Smooth muscle cell (in vitro differentiated cells): ENCODE measurements at regions not wholly inside any gene's neighbourhood (a gene's known extent, or its start where the extent isn't known, plus 50 kb on each side); places are given as distances from the start of the nearest gene placed in this dataset.
A peak's percentile ranks its signal among the peaks of the same experiment; 100 is the strongest.

Experiments
- DNase-seq: peaks from one replicate; lab custom pipeline; 2025; ENCODE audit not compliant: unreplicated experiment; lab: John Stamatoyannopoulos, UW
- H2AFZ ChIP-seq: fragments of 200-600 bp; sonication (generic); 2 replicates; pipeline ENCODE4 v1.6.0; 2016; ENCODE audit warnings: antibody characterized with exemption, low read depth, mild to moderate bottlenecking
- H3F3A ChIP-seq: fragments of 200-600 bp; sonication (generic); 2 replicates; pipeline ENCODE4 v1.6.0; 2017; ENCODE audit warnings: antibody characterized with exemption, low read depth
- H3K27ac ChIP-seq: fragments of 200-600 bp; sonication (generic); 2 replicates; pipeline ENCODE4 v1.5.1; 2016; ENCODE audit warnings: low read depth, mild to moderate bottlenecking
- H3K27me3 ChIP-seq: fragments of 200-600 bp; sonication (generic); 2 replicates; pipeline ENCODE4 v1.6.1; 2016; ENCODE audit warnings: low read depth, mild to moderate bottlenecking
- H3K36me3 ChIP-seq: fragments of 200-600 bp; sonication (generic); 2 replicates; pipeline ENCODE4 v1.5.1; 2016; ENCODE audit warnings: low read depth
- H3K4me1 ChIP-seq: fragments of 200-600 bp; sonication (generic); 2 replicates; pipeline ENCODE4 v1.5.1; 2016; ENCODE audit warnings: low read depth
- H3K4me2 ChIP-seq: fragments of 200-600 bp; sonication (generic); 2 replicates; pipeline ENCODE4 v1.6.0; 2016; ENCODE audit warnings: mild to moderate bottlenecking
- H3K4me3 ChIP-seq: fragments of 200-600 bp; sonication (generic); 2 replicates; pipeline ENCODE4 v1.5.1; 2016; ENCODE audit warnings: mild to moderate bottlenecking
- H3K79me2 ChIP-seq: fragments of 200-600 bp; sonication (generic); 2 replicates; pipeline ENCODE4 v1.6.0; 2016; ENCODE audit warnings: low read depth, mild to moderate bottlenecking
- H3K9ac ChIP-seq: fragments of 200-600 bp; sonication (generic); 2 replicates; pipeline ENCODE4 v1.6.0; 2016; ENCODE audit warnings: low read depth
- H3K9me3 ChIP-seq: fragments of 200-600 bp; sonication (generic); replicated peaks from 2 replicates; pipeline ENCODE4 v1.5.1; 2016; ENCODE audit warnings: low read depth
- H4K20me1 ChIP-seq: fragments of 200-600 bp; sonication (generic); 2 replicates; pipeline ENCODE4 v1.6.0; 2016; ENCODE audit warnings: low read depth
- WGBS: methylation state at CpG from one replicate; pipeline ENCODE4 v1.1.7; 2016; ENCODE audit warnings: low lambda C conversion rate; 5-methylcytosine and 5-hydroxymethylcytosine counted together
- TF ChIP-seq, protein P1 (sequence below): fragments of 200-600 bp; sonication (generic); IDR thresholded peaks from 2 replicates; pipeline ENCODE4 v1.5.1; 2017; ENCODE audit warnings: borderline replicate concordance, mild to moderate bottlenecking, antibody characterized with exemption; ENCODE audit not compliant: insufficient read depth, poor library complexity, severe bottlenecking

DNA sequence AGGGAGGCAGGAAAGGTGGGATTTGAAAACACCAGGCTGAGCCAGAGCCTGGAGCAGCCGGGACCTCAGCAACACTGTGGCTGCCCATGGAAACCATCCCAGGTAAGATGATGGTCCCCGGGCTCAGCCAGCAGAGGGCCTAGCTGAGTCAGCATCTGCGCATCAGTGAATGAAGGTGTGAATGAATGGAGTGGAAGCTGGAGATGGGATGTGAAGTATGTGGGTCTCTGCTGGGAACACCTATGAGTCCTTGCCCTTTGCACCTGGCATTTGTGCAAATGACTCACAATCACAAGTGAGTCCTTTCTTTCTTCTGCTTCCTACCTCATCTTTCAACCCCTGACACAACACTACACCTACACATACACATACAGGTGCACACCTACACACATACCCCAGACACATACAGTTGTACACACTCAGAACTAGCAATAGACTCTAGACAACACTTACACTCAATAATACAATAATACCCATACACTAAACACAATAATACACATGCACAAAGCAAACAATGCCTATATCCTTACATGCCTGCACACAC lies 62.8 kb upstream of the PRDM11 start:
- 30% methylated on average over 3 of the region's 3 CpGs for WGBS
- H3K79me2 ChIP-seq = no peaks in the 10 kb centered on the region
- TF ChIP-seq, protein P1, sequence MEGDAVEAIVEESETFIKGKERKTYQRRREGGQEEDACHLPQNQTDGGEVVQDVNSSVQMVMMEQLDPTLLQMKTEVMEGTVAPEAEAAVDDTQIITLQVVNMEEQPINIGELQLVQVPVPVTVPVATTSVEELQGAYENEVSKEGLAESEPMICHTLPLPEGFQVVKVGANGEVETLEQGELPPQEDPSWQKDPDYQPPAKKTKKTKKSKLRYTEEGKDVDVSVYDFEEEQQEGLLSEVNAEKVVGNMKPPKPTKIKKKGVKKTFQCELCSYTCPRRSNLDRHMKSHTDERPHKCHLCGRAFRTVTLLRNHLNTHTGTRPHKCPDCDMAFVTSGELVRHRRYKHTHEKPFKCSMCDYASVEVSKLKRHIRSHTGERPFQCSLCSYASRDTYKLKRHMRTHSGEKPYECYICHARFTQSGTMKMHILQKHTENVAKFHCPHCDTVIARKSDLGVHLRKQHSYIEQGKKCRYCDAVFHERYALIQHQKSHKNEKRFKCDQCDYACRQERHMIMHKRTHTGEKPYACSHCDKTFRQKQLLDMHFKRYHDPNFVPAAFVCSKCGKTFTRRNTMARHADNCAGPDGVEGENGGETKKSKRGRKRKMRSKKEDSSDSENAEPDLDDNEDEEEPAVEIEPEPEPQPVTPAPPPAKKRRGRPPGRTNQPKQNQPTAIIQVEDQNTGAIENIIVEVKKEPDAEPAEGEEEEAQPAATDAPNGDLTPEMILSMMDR = peak; percentile 12
- H3K4me3 ChIP-seq = no peak overlapping the region
- no peak overlapping the region for H3K9ac ChIP-seq
- H3K9me3 ChIP-seq = no peaks in the 10 kb centered on the region
- DNase-seq = no peak
- no peak overlapping the region for H3K27ac ChIP-seq
- H4K20me1 ChIP-seq = no peaks in the 10 kb centered on the region
- no peak overlapping the region for H2AFZ ChIP-seq
- no peaks in the 10 kb centered on the region for H3F3A ChIP-seq
- H3K27me3 ChIP-seq = peaks cover 27% of the 10 kb centered on the region
- peaks cover 34% of the 10 kb centered on the region for H3K4me1 ChIP-seq
- H3K4me2 ChIP-seq = no peak overlapping the region
- H3K36me3 ChIP-seq = no peaks in the 10 kb centered on the region

GRCh38 chr11:45085646-45086501 lies 60.6 kb upstream of the PRDM11 start:
- Histone ChIP-seq H3K27ac (no peak overlapping the region), H3K4me1 (peaks cover 27% of the 10 kb centered on the region), H3K4me2 (no peak overlapping the region), H2AFZ (no peak overlapping the region), H3F3A (no peaks in the 10 kb centered on the region), H3K9ac (no peak overlapping the region), H3K9me3 (no peaks in the 10 kb centered on the region), H3K36me3 (no peaks in the 10 kb centered on the region), H3K4me3 (no peak overlapping the region), H3K27me3 (peaks cover 27% of the 10 kb centered on the region), H4K20me1 (no peaks in the 10 kb centered on the region), H3K79me2 (no peaks in the 10 kb centered on the region)
- 54% methylated on average over 11 of the region's 11 CpGs for WGBS
- no peak for DNase-seq
- TF ChIP-seq, protein P1 = no peak

DNA sequence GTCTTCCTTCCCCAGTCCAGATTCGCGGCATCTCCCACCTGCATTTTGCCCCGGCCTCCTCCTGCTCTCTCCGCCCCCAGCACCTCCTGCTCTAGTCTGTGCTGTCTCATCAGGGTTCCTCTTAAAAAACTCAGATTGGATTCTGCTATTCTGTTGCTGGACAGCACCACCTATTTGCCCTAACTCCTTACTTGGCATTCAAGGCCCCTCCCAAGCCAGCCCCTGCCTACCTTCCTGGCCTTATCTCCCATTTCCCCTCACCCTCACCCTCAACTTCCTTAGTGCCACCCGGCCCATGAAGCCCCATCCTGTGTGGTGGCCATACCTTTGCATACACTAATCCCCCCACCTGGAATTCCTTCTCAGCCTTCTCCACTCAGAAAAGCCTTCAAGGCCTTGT lies 59.9 kb upstream of the PRDM11 start:
- Histone ChIP-seq H3F3A (no peaks in the 10 kb centered on the region), H4K20me1 (no peaks in the 10 kb centered on the region), H3K9me3 (no peaks in the 10 kb centered on the region), H3K36me3 (no peaks in the 10 kb centered on the region), H3K79me2 (no peaks in the 10 kb centered on the region), H2AFZ (no peak overlapping the region), H3K27ac (no peak overlapping the region), H3K4me1 (peaks cover 27% of the 10 kb centered on the region), H3K4me3 (no peak overlapping the region), H3K4me2 (no peak overlapping the region), H3K9ac (no peak overlapping the region), H3K27me3 (peaks cover 27% of the 10 kb centered on the region)
- TF ChIP-seq, protein P1 = no peak
- DNase-seq = no peak
- 78% methylated on average over 5 of the region's 5 CpGs for WGBS
